ENCODE measurements at regions not wholly inside any gene's neighbourhood (a gene's known extent, or its start where the extent isn't known, plus 50 kb on each side); places are given as distances from the start of the nearest gene placed in this dataset.

GRCh38 chr1:106223213-106223612, 833.3 kb upstream of the PRMT6 start:
- Histone ChIP-seq H3K36me3 (ENCODE audit: insufficient read depth, low read length) (no peaks in the 10 kb centered on the region), H3K27me3 (ENCODE audit: control insufficient read depth in 1 of 2, insufficient read depth in 2 of 2, low read length in 2 of 2) (no peaks in the 10 kb centered on the region), H3K4me1 (ENCODE audit: insufficient read depth, low read length) (no peaks in the 10 kb centered on the region), H3K4me3 (ENCODE audit: low read depth in 1 of 2, low read length in 2 of 2) (no peak overlapping the region), H3K9ac (ENCODE audit: low read length) (no peak overlapping the region), H3K27ac (ENCODE audit: low read depth, low read length) (no peak overlapping the region), H3K9me3 (ENCODE audit: low read length) (no peaks in the 10 kb centered on the region)

- H3K9ac ChIP-seq (ENCODE audit: low read length) = no peak overlapping the region
These were observed 832.0 kb upstream of the PRMT6 start for GRCh38 chr1:106224426-106224825.

GRCh38 chr1:106225403-106225802, 831.1 kb upstream of the PRMT6 start:
- H3K27me3 ChIP-seq (ENCODE audit: control insufficient read depth in 1 of 2, insufficient read depth in 2 of 2, low read length in 2 of 2) = no peaks in the 10 kb centered on the region
- H3K9ac ChIP-seq (ENCODE audit: low read length) = no peak overlapping the region
- no peak overlapping the region for H3K4me3 ChIP-seq (ENCODE audit: low read depth in 1 of 2, low read length in 2 of 2)
- no peaks in the 10 kb centered on the region for H3K4me1 ChIP-seq (ENCODE audit: insufficient read depth, low read length)
- no peaks in the 10 kb centered on the region for H3K9me3 ChIP-seq (ENCODE audit: low read length)
- H3K36me3 ChIP-seq (ENCODE audit: insufficient read depth, low read length) = no peaks in the 10 kb centered on the region
- H3K27ac ChIP-seq (ENCODE audit: low read depth, low read length) = no peak overlapping the region

More at GRCh38 chr1:106224426-106224825, 832.0 kb upstream of the PRMT6 start:
- Histone ChIP-seq H3K9me3 (ENCODE audit: low read length) (no peaks in the 10 kb centered on the region), H3K27me3 (ENCODE audit: control insufficient read depth in 1 of 2, insufficient read depth in 2 of 2, low read length in 2 of 2) (no peaks in the 10 kb centered on the region), H3K27ac (ENCODE audit: low read depth, low read length) (no peak overlapping the region), H3K4me3 (ENCODE audit: low read depth in 1 of 2, low read length in 2 of 2) (no peak overlapping the region), H3K36me3 (ENCODE audit: insufficient read depth, low read length) (no peaks in the 10 kb centered on the region), H3K4me1 (ENCODE audit: insufficient read depth, low read length) (no peaks in the 10 kb centered on the region)

GRCh38 chr1:106226550-106226949, 829.9 kb upstream of the PRMT6 start:
- no peaks in the 10 kb centered on the region for H3K36me3 ChIP-seq (ENCODE audit: insufficient read depth, low read length)
- H3K27ac ChIP-seq (ENCODE audit: low read depth, low read length) = no peak overlapping the region
- H3K4me1 ChIP-seq (ENCODE audit: insufficient read depth, low read length) = no peaks in the 10 kb centered on the region
- H3K4me3 ChIP-seq (ENCODE audit: low read depth in 1 of 2, low read length in 2 of 2) = no peak overlapping the region
- no peaks in the 10 kb centered on the region for H3K9me3 ChIP-seq (ENCODE audit: low read length)
- H3K9ac ChIP-seq (ENCODE audit: low read length) = no peak overlapping the region
- no peaks in the 10 kb centered on the region for H3K27me3 ChIP-seq (ENCODE audit: control insufficient read depth in 1 of 2, insufficient read depth in 2 of 2, low read length in 2 of 2)

GRCh38 chr1:106232128-106232527, 824.3 kb upstream of the PRMT6 start:
- Histone ChIP-seq H3K9ac (ENCODE audit: low read length) (no peak overlapping the region), H3K27me3 (ENCODE audit: control insufficient read depth in 1 of 2, insufficient read depth in 2 of 2, low read length in 2 of 2) (no peaks in the 10 kb centered on the region), H3K4me3 (ENCODE audit: low read depth in 1 of 2, low read length in 2 of 2) (no peak overlapping the region), H3K36me3 (ENCODE audit: insufficient read depth, low read length) (no peaks in the 10 kb centered on the region), H3K9me3 (ENCODE audit: low read length) (no peaks in the 10 kb centered on the region), H3K4me1 (ENCODE audit: insufficient read depth, low read length) (no peaks in the 10 kb centered on the region), H3K27ac (ENCODE audit: low read depth, low read length) (no peak overlapping the region)

GRCh38 chr1:106233511-106233910, 823.0 kb upstream of the PRMT6 start:
- Histone ChIP-seq H3K27me3 (ENCODE audit: control insufficient read depth in 1 of 2, insufficient read depth in 2 of 2, low read length in 2 of 2) (no peaks in the 10 kb centered on the region), H3K36me3 (ENCODE audit: insufficient read depth, low read length) (no peaks in the 10 kb centered on the region), H3K9ac (ENCODE audit: low read length) (no peak overlapping the region), H3K4me1 (ENCODE audit: insufficient read depth, low read length) (no peaks in the 10 kb centered on the region), H3K27ac (ENCODE audit: low read depth, low read length) (no peak overlapping the region), H3K4me3 (ENCODE audit: low read depth in 1 of 2, low read length in 2 of 2) (no peak overlapping the region), H3K9me3 (ENCODE audit: low read length) (no peaks in the 10 kb centered on the region)

GRCh38 chr1:106249365-106249764, 807.1 kb upstream of the PRMT6 start:
- Histone ChIP-seq H3K27me3 (ENCODE audit: control insufficient read depth in 1 of 2, insufficient read depth in 2 of 2, low read length in 2 of 2) (no peaks in the 10 kb centered on the region), H3K36me3 (ENCODE audit: insufficient read depth, low read length) (no peaks in the 10 kb centered on the region), H3K27ac (ENCODE audit: low read depth, low read length) (no peak overlapping the region)

GRCh38 chr1:106249810-106250209, 806.7 kb upstream of the PRMT6 start:
- no peaks in the 10 kb centered on the region for H3K27me3 ChIP-seq (ENCODE audit: control insufficient read depth in 1 of 2, insufficient read depth in 2 of 2, low read length in 2 of 2)
- H3K9ac ChIP-seq (ENCODE audit: low read length) = no peak overlapping the region
- H3K36me3 ChIP-seq (ENCODE audit: insufficient read depth, low read length) = no peaks in the 10 kb centered on the region
- no peaks in the 10 kb centered on the region for H3K9me3 ChIP-seq (ENCODE audit: low read length)
- H3K4me1 ChIP-seq (ENCODE audit: insufficient read depth, low read length) = no peaks in the 10 kb centered on the region
- no peak overlapping the region for H3K4me3 ChIP-seq (ENCODE audit: low read depth in 1 of 2, low read length in 2 of 2)
- H3K27ac ChIP-seq (ENCODE audit: low read depth, low read length) = no peak overlapping the region

More at GRCh38 chr1:106249365-106249764, 807.1 kb upstream of the PRMT6 start:
- H3K4me1 ChIP-seq (ENCODE audit: insufficient read depth, low read length) = no peaks in the 10 kb centered on the region
- no peaks in the 10 kb centered on the region for H3K9me3 ChIP-seq (ENCODE audit: low read length)
- H3K4me3 ChIP-seq (ENCODE audit: low read depth in 1 of 2, low read length in 2 of 2) = no peak overlapping the region
- H3K9ac ChIP-seq (ENCODE audit: low read length) = no peak overlapping the region

- no peaks in the 10 kb centered on the region for H3K4me1 ChIP-seq (ENCODE audit: insufficient read depth, low read length)
- H3K36me3 ChIP-seq (ENCODE audit: insufficient read depth, low read length) = no peaks in the 10 kb centered on the region
- H3K9me3 ChIP-seq (ENCODE audit: low read length) = no peaks in the 10 kb centered on the region
- H3K9ac ChIP-seq (ENCODE audit: low read length) = no peak overlapping the region
- no peak overlapping the region for H3K27ac ChIP-seq (ENCODE audit: low read depth, low read length)
- no peak overlapping the region for H3K4me3 ChIP-seq (ENCODE audit: low read depth in 1 of 2, low read length in 2 of 2)
- no peaks in the 10 kb centered on the region for H3K27me3 ChIP-seq (ENCODE audit: control insufficient read depth in 1 of 2, insufficient read depth in 2 of 2, low read length in 2 of 2)
These were observed 801.7 kb upstream of the PRMT6 start for GRCh38 chr1:106254748-106255147.

- Histone ChIP-seq H3K4me1 (ENCODE audit: insufficient read depth, low read length) (no peaks in the 10 kb centered on the region), H3K4me3 (ENCODE audit: low read depth in 1 of 2, low read length in 2 of 2) (no peak overlapping the region), H3K27me3 (ENCODE audit: control insufficient read depth in 1 of 2, insufficient read depth in 2 of 2, low read length in 2 of 2) (no peaks in the 10 kb centered on the region), H3K9me3 (ENCODE audit: low read length) (no peaks in the 10 kb centered on the region), H3K36me3 (ENCODE audit: insufficient read depth, low read length) (no peaks in the 10 kb centered on the region), H3K9ac (ENCODE audit: low read length) (no peak overlapping the region), H3K27ac (ENCODE audit: low read depth, low read length) (no peak overlapping the region)
These were observed 789.7 kb upstream of the PRMT6 start for GRCh38 chr1:106266786-106267185.

GRCh38 chr1:106268070-106268469, 788.4 kb upstream of the PRMT6 start:
- Histone ChIP-seq H3K27me3 (ENCODE audit: control insufficient read depth in 1 of 2, insufficient read depth in 2 of 2, low read length in 2 of 2) (no peaks in the 10 kb centered on the region), H3K4me1 (ENCODE audit: insufficient read depth, low read length) (no peaks in the 10 kb centered on the region), H3K27ac (ENCODE audit: low read depth, low read length) (no peak overlapping the region), H3K36me3 (ENCODE audit: insufficient read depth, low read length) (no peaks in the 10 kb centered on the region), H3K4me3 (ENCODE audit: low read depth in 1 of 2, low read length in 2 of 2) (no peak overlapping the region), H3K9me3 (ENCODE audit: low read length) (no peaks in the 10 kb centered on the region), H3K9ac (ENCODE audit: low read length) (no peak overlapping the region)

- no peaks in the 10 kb centered on the region for H3K27me3 ChIP-seq (ENCODE audit: control insufficient read depth in 1 of 2, insufficient read depth in 2 of 2, low read length in 2 of 2)
- H3K9ac ChIP-seq (ENCODE audit: low read length) = no peak overlapping the region
- no peaks in the 10 kb centered on the region for H3K36me3 ChIP-seq (ENCODE audit: insufficient read depth, low read length)
- no peaks in the 10 kb centered on the region for H3K9me3 ChIP-seq (ENCODE audit: low read length)
- H3K4me1 ChIP-seq (ENCODE audit: insufficient read depth, low read length) = peaks cover 5% of the 10 kb centered on the region
- no peak overlapping the region for H3K4me3 ChIP-seq (ENCODE audit: low read depth in 1 of 2, low read length in 2 of 2)
- no peak overlapping the region for H3K27ac ChIP-seq (ENCODE audit: low read depth, low read length)
These were observed 779.6 kb upstream of the PRMT6 start for GRCh38 chr1:106276871-106277270.

Data from muscle layer of colon (tissue), 2 donors.